HuH-7 (cell line): ENCODE measurements at regions not wholly inside any gene's neighbourhood (a gene's known extent, or its start where the extent isn't known, plus 50 kb on each side); places are given as distances from the start of the nearest gene placed in this dataset.

Experiments used
- DNase-seq: peaks from one replicate; pipeline ENCODE4 v3.0.0; 2011; ENCODE audit warnings: low spot score

DNA sequence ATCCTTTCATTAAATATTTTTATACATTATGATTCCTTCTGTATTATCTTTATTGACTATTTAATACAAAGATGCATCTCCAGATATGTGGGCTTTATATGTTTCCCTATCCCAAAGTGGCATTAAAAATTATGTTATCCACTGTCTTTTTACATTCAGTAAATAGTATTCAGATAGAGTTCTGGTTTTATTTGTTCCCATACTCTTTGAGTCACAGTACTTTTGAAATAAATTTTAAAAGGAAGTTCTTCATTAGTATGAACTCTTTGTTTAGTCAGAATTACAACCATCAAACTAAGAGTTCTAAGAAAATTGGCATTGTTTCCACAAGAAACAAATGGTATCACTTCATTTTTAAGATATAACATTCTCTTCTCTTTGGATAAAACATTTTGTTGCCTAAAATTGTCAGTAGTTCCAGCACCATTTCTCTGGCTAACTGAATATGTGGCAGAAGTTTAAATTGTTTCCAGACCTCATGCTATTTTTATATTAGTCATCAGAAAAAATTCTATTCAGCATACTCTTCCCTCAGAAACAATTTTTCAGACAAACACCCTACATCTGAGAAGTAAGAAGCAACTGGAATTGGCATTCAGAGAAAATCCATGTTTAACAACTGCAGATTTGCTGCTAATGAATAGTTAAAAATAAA is 88.5 kb upstream of the COL5A2 start:
- DNase-seq, result no peak

DNA sequence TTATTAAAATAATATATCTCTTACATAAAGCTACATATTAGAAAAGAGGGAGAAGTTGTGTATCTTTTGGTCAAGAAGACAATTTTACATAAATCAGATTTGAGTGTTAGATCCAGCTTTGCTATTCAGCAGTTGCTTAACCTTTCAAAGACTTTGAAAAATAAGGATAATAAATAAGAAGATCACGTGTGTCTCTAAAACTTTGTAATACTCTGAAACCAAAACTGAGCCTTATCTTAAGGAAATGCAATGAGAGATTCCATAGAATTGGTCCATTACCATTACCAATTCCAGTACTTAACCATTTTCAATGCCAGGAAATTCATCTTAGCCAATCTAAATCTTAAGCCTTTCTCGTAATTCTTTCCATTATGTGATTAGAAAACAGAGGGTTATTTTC is 89.2 kb upstream of the COL5A2 start:
- no peak for DNase-seq

DNA sequence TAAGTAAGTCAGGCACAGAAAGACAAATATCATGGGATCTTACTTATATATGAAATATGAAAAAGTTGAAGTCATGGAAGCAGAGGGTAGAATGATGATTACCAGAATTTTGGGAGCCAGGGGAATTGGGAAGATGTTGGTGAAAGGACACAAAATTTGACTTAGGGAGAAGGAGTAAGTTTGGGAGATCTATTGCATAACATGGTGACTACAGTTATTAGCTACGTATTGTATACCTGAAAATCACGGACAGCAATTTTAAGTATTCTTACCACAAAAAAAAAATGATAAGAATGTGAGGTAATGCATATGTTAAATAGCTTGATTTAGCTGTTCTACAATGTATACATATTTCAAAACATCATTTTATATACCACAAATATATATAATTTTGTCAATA is 94.2 kb upstream of the COL5A2 start:
- no peak for DNase-seq

DNA sequence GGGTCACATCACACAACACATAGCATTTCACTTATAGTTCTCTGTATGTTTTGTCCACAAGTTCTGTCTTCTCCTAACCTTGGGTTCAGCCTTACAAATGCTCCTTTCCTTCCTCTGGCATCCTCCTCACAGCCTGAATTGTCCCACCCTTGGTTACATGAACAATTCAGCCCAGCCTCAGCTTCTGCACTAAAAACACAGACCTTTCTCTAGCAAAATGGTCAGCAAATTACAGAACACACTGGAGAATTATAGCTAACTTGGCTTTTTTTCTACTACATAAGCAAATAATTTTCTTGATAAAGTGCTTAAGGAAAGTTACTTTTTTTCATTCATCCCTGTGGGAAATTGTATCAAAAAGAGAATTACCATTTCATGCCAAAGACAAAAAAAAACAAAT is 94.8 kb upstream of the COL5A2 start:
- DNase-seq, result no peak

DNA sequence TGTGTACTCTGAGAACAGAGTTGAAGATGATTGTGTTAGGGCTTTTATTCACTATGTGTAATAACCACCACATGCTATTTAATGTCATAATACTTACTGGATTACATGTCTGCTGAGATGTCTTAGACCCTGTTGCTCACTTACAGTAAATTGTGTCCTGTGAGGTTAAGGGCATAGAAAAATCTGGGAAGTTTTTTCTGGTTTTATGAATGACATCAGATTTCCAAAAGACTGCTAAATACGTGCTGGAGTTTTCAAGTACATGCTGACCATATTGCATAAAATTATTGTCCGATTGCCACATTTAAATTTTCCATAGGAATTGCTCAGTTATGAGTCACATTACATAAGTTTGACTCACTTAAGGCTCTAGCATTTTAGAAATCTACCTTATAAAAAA is 96.7 kb upstream of the COL5A2 start:
- DNase-seq, result no peak

DNA sequence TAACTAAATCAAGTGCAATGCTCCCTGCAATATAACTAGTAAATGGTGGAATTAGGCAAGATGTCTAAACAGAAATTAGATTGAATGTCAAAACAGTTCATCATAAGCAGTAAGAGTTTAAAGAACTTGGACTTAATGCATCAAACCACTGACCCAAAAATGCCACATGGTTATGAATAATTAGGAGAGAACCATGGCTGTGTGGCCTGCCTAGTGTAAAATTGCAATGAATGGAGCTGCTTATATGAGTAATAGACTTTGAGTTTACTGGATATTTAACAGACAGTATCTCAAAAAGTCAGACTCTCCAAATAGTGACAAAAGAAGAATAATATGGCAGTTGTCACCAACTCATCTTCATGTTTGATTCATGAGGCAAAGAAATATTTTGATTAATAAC is 101.6 kb upstream of the COL5A2 start:
- DNase-seq, result no peak

DNA sequence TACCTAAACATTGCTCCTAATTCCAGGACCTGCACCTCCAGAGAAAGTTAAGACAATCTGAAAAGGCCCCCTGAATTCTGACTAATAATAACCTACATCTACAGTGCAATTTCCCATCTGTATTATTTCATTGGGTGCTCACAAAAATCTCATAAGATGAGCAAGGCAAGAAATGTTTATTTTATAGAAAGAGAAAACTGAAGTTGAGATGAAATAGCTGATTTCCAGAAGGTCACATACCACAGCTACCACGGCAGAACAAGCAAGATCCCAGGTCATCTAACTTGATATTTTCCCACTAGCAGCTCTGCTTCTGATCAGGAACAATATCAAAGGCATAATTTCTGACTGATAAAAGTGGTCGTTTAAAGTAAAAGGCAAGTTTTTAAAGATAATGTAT is 105.8 kb upstream of the COL5A2 start:
- DNase-seq, result no peak

DNA sequence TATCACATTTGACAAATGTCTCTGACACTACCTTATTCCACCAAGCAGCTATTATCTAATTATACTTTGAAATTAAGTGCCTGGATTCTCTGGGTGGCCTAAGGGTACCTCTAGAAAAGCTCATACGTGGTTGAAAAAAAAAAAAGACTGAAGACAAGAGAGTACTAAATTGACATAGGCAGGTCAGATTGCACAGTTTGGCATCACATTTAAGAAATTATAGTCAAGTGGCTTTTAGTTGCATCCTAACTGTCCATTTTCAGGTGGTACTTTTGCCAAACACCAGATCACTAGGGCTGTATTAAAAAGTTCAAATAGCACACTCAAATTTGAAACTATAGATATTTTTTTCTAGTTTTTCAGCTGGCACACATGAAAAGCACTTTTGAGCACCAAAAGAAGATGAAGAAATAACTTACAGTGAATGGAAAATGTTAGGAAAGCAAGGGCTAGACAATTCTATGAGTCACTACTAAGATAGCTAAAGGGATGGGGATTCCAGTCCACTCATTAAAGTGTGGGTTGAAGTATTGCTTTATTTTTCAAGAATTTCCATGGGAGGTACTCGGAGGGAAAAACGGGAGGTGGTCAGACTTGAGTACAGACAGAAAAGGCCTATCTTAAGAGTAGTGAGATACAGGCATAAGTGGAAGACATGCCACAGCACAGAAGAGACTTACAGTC is 106.5 kb upstream of the COL5A2 start:
- DNase-seq, result no peak

DNA sequence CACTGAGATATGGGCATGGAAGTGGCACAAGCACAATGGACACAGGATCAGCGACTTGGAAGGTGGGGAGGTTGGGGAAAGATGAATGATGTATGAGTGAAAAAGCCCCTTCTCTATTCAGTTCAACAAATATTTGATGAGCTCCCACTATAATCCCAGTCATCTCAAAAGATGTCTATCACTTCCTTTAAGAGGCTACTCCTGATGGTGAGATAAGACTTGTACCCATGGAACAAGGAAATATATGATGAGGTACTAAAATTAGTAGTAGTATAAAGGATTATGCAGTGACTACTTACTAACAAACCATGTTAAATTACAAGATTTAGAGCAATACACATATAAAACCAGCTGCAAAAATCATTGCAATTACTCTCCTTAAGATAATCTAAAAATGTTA is 107.8 kb upstream of the COL5A2 start:
- no peak for DNase-seq

DNA sequence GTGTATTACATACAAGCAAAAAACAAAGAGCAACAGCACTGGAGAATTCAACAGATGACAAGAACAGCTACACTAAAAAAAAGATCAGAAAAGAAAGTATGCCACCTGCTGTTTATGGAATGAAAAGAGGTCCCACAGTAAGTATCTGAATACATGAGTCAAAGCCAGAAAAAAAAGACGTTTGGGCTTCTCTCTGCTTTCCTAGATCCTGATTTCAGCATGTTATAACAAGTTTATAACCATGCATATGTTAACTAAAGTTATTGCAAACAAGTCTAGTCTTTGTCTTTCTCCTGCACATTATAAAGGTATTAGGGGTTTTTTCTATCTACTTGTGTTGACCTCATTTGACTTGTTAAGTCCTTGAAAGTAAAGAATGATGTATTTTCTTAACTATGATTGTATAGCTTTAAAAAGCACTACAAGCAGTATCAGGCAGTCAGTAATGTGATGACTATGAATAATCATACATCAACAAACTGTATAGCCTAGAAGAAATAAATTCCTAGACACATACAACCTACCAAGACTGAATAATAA is 108.5 kb upstream of the COL5A2 start:
- no peak for DNase-seq

DNA sequence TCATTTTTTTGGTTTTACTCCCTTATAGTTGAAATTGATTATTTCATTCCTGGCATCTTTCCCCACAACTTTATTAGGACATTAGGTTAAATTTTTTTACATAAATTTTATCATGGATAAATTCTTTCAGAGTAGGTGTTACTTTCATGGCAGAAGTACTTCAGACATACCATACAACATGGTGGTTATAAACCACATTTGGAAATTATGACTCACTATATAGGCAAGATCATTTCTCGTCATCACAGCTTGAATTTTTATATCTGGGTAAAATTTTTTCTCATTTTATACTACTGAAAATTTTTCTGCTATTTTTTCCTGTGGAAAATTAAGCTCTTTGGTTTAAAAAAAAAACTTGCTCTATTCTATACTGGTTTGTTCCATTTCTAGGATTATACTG is 111.9 kb upstream of the COL5A2 start:
- DNase-seq, result no peak

DNA sequence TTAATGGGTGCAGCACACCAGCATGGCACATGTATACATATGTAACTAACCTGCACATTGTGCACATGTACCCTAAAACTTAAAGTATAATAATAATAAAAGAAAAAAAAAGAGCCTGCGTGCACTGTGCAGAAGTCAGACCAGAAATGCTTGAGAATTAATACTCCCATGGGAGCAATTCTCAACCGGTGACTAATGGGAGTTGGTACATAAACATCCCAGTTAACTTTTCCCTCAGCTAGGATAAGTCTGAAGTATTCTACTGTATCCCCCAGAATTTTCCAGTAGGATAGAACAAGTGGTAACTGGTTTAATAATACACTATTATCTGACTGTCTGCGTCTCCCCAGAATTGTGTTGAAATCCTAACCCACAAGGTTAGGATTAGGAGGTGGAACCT is 113.6 kb upstream of the COL5A2 start:
- no peak for DNase-seq

DNA sequence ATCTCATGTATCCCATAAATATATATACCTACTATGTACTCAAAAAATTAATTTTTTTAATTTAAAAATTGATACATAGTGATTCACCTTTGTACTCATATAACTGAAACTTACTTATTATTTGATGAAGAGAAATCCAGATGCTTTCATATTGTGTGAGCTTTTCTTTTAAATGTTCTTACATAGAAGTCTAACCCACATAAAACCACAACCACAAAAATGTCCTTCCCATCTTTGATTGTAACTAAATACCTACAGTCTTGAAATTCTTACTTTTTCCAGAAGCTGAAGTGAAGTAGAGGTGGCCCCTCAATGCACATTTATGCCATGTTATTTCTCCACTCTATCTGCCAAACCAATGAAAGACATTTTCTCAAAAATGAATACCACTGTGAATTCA is 117.9 kb upstream of the COL5A2 start:
- no peak for DNase-seq

DNA sequence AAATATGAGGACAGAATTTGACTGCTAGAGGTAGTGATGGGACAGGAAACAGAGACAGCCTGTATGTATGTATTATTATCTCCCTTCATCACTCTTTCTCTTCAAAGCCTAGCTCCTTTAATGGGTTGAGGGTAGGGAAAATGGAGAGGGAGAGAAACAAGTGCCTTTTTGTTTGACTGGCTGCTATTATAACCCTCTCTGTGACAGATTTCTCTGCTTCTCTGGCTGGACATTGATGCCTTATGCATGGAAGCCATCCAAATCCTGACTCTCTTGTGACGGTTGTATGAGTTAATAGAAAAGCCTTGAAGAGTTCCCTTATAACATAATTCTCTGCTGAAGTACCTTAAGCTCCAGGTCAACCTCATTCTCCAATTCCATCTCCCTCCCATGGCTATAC is 118.5 kb upstream of the COL5A2 start:
- DNase-seq, result no peak

DNA sequence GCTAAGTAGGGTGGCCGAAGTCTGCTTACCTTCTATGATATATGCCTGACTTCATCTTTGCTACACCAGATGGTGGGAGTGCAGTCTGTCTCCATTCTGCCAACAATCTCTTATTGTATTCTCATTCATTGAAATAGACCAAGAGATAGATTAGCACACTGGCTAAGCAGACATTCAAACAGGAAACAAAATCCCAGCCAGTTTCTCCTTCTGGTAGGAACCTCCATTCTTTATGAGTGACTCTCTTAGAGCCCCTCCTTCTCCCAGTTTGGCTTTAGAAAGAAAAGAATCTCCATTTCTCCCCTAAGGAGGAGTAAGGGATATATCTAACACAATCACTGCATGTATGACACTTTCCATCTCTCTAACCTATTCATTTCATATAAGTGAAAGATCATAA is 118.9 kb upstream of the COL5A2 start:
- DNase-seq, result no peak

DNA sequence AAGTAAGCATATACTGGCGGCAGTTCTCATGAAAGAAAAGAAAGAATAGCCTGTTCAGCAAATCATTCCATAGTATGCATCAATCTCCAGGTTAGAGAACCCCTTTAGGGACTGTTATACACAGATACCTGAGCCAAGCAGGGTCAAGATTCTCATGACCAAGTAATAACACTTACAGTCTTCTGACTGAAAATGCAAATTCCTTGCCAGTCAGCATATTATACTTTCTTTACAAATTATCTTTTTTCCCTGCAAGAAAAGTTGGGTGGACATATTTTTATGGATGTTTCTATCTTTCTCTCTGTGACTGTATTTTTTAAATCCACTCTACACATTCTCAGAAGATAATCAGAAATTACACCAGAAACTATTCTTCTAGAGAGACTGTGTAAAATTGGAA is 120.4 kb upstream of the COL5A2 start:
- no peak for DNase-seq

DNA sequence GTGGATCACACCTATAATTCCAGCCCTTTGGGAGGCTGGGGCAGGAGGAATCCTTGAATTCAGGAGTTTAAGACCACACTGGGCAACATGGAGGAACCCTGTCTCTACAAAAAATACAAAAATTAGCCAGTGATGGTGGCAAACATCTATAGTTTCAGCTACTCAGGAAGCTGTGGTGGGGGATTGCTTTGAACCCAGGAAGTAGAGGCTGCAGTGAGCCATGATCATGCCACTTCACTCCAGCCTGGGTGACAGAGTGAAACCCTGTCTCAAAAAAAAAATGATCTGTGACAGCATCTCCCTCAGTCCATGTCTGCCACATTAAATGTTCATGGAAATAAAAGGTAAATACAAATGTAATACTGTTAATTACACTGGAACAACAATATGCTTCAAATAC is 121.4 kb upstream of the COL5A2 start:
- DNase-seq, result no peak

DNA sequence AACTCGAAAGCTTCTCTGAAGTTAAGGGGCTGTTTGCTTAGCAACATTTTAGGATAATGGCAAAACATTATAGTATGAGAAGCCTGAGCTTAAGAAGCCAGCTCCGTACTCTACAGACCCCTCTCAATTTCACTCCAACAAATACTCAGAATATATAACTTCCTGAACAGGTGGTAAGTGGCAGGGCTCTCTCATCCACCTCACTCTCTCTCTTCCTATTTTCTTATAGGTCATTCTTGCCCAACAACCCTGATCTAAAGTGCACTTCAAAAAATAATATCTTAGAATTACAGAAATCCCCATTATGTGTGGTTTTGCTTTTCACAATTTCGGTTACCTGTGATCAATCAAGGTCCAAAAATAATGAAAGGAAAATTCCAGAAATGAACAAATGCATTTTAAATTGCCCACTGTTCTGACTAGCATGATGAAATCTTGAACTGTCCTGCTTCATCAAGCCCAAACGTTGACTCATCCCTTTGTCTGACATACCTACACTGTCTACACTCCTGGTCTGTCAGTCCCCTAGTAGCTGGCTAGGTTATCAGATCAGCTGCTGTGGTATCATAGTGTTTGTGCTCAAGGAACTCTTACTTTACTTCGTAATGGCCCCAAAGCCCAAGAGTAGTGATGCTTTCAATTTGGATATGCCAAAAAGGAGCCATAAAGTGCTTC is 122.8 kb upstream of the COL5A2 start:
- no peak for DNase-seq

DNA sequence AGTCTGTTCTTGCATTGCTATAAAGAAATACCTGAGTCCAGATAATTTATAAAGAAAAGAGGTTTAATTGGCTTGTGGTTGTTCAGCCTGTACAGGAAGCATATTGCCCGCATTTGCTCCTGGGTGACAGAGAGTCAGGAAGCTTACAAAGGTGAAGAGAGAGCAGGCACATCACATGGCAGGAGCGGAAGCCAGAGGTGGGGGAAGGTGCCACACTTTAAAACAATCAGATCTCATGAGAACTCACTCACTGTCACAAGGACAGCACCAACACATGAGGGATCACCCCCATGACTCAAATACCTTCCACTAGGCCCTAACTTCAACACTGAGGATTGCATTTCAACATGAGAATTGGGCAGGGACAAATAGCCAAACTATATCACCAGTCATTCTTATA is 124.8 kb upstream of the COL5A2 start:
- no peak for DNase-seq

DNA sequence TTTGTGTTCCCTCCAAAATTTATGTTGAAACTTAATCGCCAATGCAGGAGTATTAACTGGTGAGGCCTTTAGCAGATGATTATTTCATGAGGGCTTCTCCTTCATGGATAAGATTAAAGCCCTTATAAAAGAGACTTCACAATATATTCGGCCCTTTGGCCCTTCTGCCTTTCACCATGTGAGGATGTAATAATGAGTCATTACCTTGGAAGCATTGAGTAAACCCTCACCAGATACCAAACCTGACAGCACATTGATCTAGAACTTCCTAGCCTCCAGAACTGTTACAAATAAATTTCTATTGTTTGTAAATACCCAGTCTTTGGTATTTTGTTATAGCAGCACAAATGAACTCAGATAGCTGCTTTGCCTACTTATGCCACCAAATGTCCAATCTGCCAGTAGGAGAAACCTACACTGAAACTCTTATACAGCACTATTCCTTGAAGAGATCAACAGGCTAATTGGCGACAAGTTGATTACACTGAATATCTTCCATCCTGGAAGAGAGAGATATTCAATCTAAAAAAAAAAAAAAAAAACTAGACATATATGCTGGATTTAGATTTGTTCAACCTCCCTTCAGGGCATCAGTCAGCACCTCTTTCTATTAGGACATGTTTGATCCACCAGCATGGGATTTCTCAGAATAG is 125.9 kb upstream of the COL5A2 start:
- DNase-seq, result no peak

DNA sequence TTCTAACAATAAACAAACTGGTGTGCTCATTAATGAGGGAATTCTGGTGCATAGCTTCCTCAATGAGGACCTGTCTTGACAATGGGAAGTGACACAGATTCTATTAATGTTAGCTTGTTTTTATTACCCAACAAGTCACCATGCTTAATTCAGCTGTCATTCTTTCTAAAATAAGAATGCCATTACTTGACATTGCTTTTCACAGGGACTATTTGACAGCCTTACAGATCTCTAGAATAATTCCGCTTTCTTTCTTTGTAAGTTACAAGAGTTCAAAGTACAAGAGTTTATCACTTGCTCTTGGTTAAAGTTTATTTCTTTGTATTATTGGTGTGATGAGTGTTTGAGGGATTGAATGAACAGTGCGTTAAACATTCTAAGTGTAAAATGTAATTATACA is 127.0 kb upstream of the COL5A2 start:
- DNase-seq, result no peak

DNA sequence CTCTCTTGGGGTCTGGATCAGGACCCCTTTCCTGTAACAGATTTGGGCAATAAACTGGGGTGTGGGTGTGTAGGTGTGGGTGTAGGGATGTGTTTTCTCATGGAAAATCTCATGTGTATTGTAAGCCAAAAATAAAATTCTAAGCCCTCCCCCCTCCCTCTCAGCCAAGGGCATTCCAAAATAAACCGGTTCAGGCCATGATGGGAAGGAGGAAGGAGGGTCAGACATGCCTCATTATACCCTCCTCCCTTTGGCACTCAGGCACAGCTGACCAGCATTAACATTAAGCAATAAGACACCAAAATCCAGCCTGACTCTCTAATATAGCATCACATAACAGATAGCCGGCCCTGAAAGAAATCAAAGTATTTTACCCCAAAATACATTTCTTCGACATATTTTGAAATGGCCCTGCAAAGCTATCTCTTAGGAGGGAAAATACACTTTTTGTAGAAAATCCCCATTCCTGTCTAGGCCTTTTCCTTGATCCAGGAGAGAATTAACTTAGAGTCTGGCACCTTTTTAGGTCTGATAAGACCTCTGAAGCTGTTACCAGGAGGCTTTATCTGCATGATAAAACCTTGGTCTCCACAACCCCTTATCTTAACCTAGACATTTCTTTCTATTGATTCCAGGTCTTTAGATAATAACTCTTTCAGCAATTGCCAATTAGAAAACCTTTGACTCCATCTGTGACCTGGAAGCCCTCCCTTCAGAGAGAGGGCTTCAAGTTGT is 128.7 kb upstream of the COL5A2 start:
- no peak for DNase-seq
